ENCODE measurements at regions not wholly inside any gene's neighbourhood (a gene's known extent, or its start where the extent isn't known, plus 50 kb on each side); places are given as distances from the start of the nearest gene placed in this dataset.

- DNase-seq (ENCODE audit: low read depth in 2 of 2): no peak
Measured at GRCh38 chr6:1515280-1515679, 94.4 kb upstream of the FOXC1 start.

- DNase-seq (ENCODE audit: low read depth in 2 of 2): no peak
Measured at GRCh38 chr6:1515781-1516180, 93.9 kb upstream of the FOXC1 start.

- no peak for DNase-seq (ENCODE audit: low read depth in 2 of 2)
Measured at GRCh38 chr6:1516742-1517520, 92.8 kb upstream of the FOXC1 start.

GRCh38 chr6:1518855-1519254 is 90.9 kb upstream of the FOXC1 start:
- DNase-seq (ENCODE audit: low read depth in 2 of 2): no peak

GRCh38 chr6:1519597-1519996 is 90.1 kb upstream of the FOXC1 start:
- no peak for DNase-seq (ENCODE audit: low read depth in 2 of 2)

- DNase-seq (ENCODE audit: low read depth in 2 of 2): no peak
Measured at GRCh38 chr6:1522779-1523178, 86.9 kb upstream of the FOXC1 start.

GRCh38 chr6:1524040-1524480 is 85.7 kb upstream of the FOXC1 start:
- peak; percentile 60 to 73 for DNase-seq (ENCODE audit: low read depth in 2 of 2)

- DNase-seq (ENCODE audit: low read depth in 2 of 2): no peak
Measured at GRCh38 chr6:1525364-1526038, 84.2 kb upstream of the FOXC1 start.

GRCh38 chr6:1526398-1527072 is 83.2 kb upstream of the FOXC1 start:
- no peak for DNase-seq (ENCODE audit: low read depth in 2 of 2)

GRCh38 chr6:1527073-1527457 is 82.7 kb upstream of the FOXC1 start:
- peak in 1 of 2 donors; percentile 23 for DNase-seq (ENCODE audit: low read depth in 2 of 2)

- DNase-seq (ENCODE audit: low read depth in 2 of 2): no peak
Measured at GRCh38 chr6:1535295-1535694, 74.4 kb upstream of the FOXC1 start.

GRCh38 chr6:1536526-1537429 is 72.9 kb upstream of the FOXC1 start:
- DNase-seq (ENCODE audit: low read depth in 2 of 2): no peak

- DNase-seq (ENCODE audit: low read depth in 2 of 2): no peak
Measured at GRCh38 chr6:1538369-1538768, 71.3 kb upstream of the FOXC1 start.

GRCh38 chr6:1538810-1539478 is 70.8 kb upstream of the FOXC1 start:
- DNase-seq (ENCODE audit: low read depth in 2 of 2): no peak

- DNase-seq (ENCODE audit: low read depth in 2 of 2): no peak
Measured at GRCh38 chr6:1540864-1541521, 68.7 kb upstream of the FOXC1 start.

- no peak for DNase-seq (ENCODE audit: low read depth in 2 of 2)
Measured at GRCh38 chr6:1542335-1542734, 67.4 kb upstream of the FOXC1 start.

- DNase-seq (ENCODE audit: low read depth in 2 of 2): no peak
Measured at GRCh38 chr6:1542764-1543163, 67.0 kb upstream of the FOXC1 start.

- no peak for DNase-seq (ENCODE audit: low read depth in 2 of 2)
Measured at GRCh38 chr6:1544000-1544399, 65.7 kb upstream of the FOXC1 start.

- no peak for DNase-seq (ENCODE audit: low read depth in 2 of 2)
Measured at GRCh38 chr6:1544603-1545002, 65.1 kb upstream of the FOXC1 start.

- DNase-seq (ENCODE audit: low read depth in 2 of 2): no peak
Measured at GRCh38 chr6:1545654-1546053, 64.1 kb upstream of the FOXC1 start.

- DNase-seq (ENCODE audit: low read depth in 2 of 2): no peak
Measured at GRCh38 chr6:1547785-1548184, 61.9 kb upstream of the FOXC1 start.
